ENCODE measurements at regions not wholly inside any gene's neighbourhood (a gene's known extent, or its start where the extent isn't known, plus 50 kb on each side); places are given as distances from the start of the nearest gene placed in this dataset.

- H2BK120ac ChIP-seq (ENCODE audit: low read depth, low read length, poor library complexity, severe bottlenecking), result no peak overlapping the region
- no peak overlapping the region for H2AK5ac ChIP-seq (ENCODE audit: insufficient read length, low read length)
Observed at GRCh38 chr5:143592648-143593047, 189.2 kb upstream of the NR3C1 start.

More at GRCh38 chr5:143592648-143593047, 189.2 kb upstream of the NR3C1 start:
- H3K27me3 ChIP-seq (ENCODE audit: insufficient read depth, low read length), result no peaks in the 10 kb centered on the region; the same call in 1 of the 2 replicates
- H3K4me1 ChIP-seq (ENCODE audit: insufficient read depth, low read length), result no peaks in the 10 kb centered on the region; the same call in 1 of the 2 replicates
- no peaks in the 10 kb centered on the region for H3K9me3 ChIP-seq (ENCODE audit: control insufficient read depth, low read depth, low read length)
- H3K4me3 Mint-ChIP-seq, result no peak overlapping the region
- no peak overlapping the region for H3T11ph ChIP-seq (ENCODE audit: low read length)
- H3K56ac ChIP-seq (ENCODE audit: insufficient read length, low read depth, low read length), result no peak overlapping the region
- H3K27me3 Mint-ChIP-seq (ENCODE audit: low read depth), result no peaks in the 10 kb centered on the region; the same call in 1 of the 2 replicates
- H3K9ac ChIP-seq (ENCODE audit: extremely low read depth, insufficient read length, low read length), result no peak overlapping the region
- H3K23me2 ChIP-seq (ENCODE audit: insufficient read length, low read depth, low read length, poor library complexity, severe bottlenecking), result no peaks in the 10 kb centered on the region
- H4K5ac ChIP-seq (ENCODE audit: insufficient read length, low read depth, low read length), result no peak overlapping the region
- no peak for DNase-seq
- H3K18ac ChIP-seq (ENCODE audit: insufficient read length, low read depth, low read length), result no peak overlapping the region
- no peak overlapping the region for H3K23ac ChIP-seq (ENCODE audit: insufficient read length, low read depth, low read length)
- WGBS (ENCODE audit: extremely low coverage, insufficient read length, low lambda C conversion rate), result no CpG with 5 or more reads among the region's 4 CpGs
- H3K14ac ChIP-seq (ENCODE audit: insufficient read depth, low read length), result no peak overlapping the region
- peaks cover 14% of the 10 kb centered on the region in 2 experiments for H3K4me1 Mint-ChIP-seq
- no peak overlapping the region for H4K8ac ChIP-seq (replicated peaks; ENCODE audit: insufficient read length, low read depth, low read length)
- H4K91ac ChIP-seq (ENCODE audit: insufficient read length, low read depth, low read length), result no peak overlapping the region
- no peak overlapping the region for H2BK5ac ChIP-seq (ENCODE audit: insufficient read length, low read length)
- TF ChIP-seq CTCF (conservative IDR thresholded peaks at IDR 0.05), result no peak
- no peak overlapping the region for H2AFZ ChIP-seq (ENCODE audit: low read length)
- no peaks in the 10 kb centered on the region for H3K79me2 ChIP-seq (ENCODE audit: insufficient read depth, low read length)
- H2BK15ac ChIP-seq (ENCODE audit: low read depth, low read length), result no peak overlapping the region
- no peak overlapping the region for H3K27ac Mint-ChIP-seq
- H3K4me2 ChIP-seq (ENCODE audit: insufficient read depth, insufficient read length, low read length), result no peak overlapping the region
- no peaks in the 10 kb centered on the region for H3K79me1 ChIP-seq (ENCODE audit: insufficient read depth, low read depth, low read length, poor library complexity, severe bottlenecking)
- no peaks in the 10 kb centered on the region for H4K20me1 ChIP-seq (ENCODE audit: control insufficient read depth, insufficient read depth, insufficient read length)
- H3K9me3 Mint-ChIP-seq, result no peaks in the 10 kb centered on the region
- H2BK12ac ChIP-seq (ENCODE audit: insufficient read length, low read depth, low read length), result no peak overlapping the region
- H3K4ac ChIP-seq (ENCODE audit: low read depth, low read length), result no peak overlapping the region
- no peaks in the 10 kb centered on the region for H3K36me3 Mint-ChIP-seq (ENCODE audit: insufficient read depth in 1 of 3, low read depth in 3 of 3)
- no peak overlapping the region for H2BK20ac ChIP-seq (ENCODE audit: low read depth, low read length, poor library complexity, severe bottlenecking)
- H3K27ac ChIP-seq (ENCODE audit: insufficient read length, low read depth, low read length), result no peak overlapping the region

Data from H9 (cell line).